ENCODE measurements at regions not wholly inside any gene's neighbourhood (a gene's known extent, or its start where the extent isn't known, plus 50 kb on each side); places are given as distances from the start of the nearest gene placed in this dataset.

DNA sequence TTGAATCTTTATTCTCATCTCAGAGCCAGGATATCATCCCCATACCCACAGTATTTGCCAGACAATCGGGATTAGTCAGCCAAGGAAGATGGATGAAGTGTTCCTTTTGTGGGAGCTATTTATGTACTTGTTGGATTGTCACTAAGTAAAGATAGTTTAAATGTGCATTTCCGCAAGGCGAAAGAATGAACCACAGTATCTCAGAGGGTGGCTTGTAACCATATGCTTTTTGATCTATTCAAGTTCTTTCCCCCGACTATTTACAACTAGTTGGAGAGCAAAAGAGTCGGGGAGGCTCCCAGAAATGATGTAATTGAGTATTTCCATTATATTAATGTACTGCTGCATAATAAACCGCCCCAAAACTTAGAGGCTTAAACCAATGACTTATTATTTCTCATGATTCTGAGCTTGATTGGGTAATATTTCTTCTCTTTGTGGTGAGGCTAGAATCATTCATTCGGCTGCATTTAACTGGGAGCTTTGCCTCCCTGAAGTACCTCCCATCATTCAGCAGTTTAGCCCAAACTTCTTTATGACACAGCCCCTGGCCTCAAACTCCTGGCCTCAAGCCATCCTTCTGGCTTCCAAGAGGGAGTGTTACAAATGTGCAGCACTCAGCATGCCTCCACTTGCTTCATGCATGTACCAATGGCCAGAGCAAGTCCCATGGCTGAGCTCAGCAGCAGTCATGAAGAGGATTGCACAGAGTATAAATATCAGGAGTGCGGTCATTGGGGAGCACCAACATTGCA, 423.7 kb downstream of the METTL4 start:
- no peak for ATAC-seq
- no peak for TF ChIP-seq ZFP30 (CRISPR knock-in tag; IDR thresholded peaks at IDR 0.05)
- TF ChIP-seq CREB5 (CRISPR knock-in tag; IDR thresholded peaks at IDR 0.05; ENCODE audit: low read depth): no peak
- TF ChIP-seq, protein P1, sequence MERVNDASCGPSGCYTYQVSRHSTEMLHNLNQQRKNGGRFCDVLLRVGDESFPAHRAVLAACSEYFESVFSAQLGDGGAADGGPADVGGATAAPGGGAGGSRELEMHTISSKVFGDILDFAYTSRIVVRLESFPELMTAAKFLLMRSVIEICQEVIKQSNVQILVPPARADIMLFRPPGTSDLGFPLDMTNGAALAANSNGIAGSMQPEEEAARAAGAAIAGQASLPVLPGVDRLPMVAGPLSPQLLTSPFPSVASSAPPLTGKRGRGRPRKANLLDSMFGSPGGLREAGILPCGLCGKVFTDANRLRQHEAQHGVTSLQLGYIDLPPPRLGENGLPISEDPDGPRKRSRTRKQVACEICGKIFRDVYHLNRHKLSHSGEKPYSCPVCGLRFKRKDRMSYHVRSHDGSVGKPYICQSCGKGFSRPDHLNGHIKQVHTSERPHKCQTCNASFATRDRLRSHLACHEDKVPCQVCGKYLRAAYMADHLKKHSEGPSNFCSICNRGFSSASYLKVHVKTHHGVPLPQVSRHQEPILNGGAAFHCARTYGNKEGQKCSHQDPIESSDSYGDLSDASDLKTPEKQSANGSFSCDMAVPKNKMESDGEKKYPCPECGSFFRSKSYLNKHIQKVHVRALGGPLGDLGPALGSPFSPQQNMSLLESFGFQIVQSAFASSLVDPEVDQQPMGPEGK (CRISPR knock-in tag; IDR thresholded peaks at IDR 0.05; ENCODE audit: borderline replicate concordance): no peak
- no peak for TF ChIP-seq TCF4 (CRISPR knock-in tag; IDR thresholded peaks at IDR 0.05; ENCODE audit: borderline replicate concordance)
- TF ChIP-seq ISL1 (CRISPR knock-in tag; IDR thresholded peaks at IDR 0.05): no peak
- TF ChIP-seq ZNF8 (CRISPR knock-in tag; IDR thresholded peaks at IDR 0.05): no peak
- no peak for TF ChIP-seq ARNTL (CRISPR knock-in tag; IDR thresholded peaks at IDR 0.05; ENCODE audit: borderline replicate concordance, low read depth)
- no peak for TF ChIP-seq BACH2 (CRISPR knock-in tag; IDR thresholded peaks at IDR 0.05; ENCODE audit: borderline replicate concordance)
- TF ChIP-seq, protein P2, sequence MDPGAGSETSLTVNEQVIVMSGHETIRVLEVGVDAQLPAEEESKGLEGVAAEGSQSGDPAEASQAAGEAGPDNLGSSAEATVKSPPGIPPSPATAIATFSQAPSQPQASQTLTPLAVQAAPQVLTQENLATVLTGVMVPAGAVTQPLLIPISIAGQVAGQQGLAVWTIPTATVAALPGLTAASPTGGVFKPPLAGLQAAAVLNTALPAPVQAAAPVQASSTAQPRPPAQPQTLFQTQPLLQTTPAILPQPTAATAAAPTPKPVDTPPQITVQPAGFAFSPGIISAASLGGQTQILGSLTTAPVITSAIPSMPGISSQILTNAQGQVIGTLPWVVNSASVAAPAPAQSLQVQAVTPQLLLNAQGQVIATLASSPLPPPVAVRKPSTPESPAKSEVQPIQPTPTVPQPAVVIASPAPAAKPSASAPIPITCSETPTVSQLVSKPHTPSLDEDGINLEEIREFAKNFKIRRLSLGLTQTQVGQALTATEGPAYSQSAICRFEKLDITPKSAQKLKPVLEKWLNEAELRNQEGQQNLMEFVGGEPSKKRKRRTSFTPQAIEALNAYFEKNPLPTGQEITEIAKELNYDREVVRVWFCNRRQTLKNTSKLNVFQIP (CRISPR knock-in tag; IDR thresholded peaks at IDR 0.05; ENCODE audit: borderline replicate concordance, low read depth): no peak
- no peak for TF ChIP-seq ZNF70 (CRISPR knock-in tag; IDR thresholded peaks at IDR 0.05)
- no peak for TF ChIP-seq CSDC2 (CRISPR knock-in tag; IDR thresholded peaks at IDR 0.05)
- TF ChIP-seq, protein P3, sequence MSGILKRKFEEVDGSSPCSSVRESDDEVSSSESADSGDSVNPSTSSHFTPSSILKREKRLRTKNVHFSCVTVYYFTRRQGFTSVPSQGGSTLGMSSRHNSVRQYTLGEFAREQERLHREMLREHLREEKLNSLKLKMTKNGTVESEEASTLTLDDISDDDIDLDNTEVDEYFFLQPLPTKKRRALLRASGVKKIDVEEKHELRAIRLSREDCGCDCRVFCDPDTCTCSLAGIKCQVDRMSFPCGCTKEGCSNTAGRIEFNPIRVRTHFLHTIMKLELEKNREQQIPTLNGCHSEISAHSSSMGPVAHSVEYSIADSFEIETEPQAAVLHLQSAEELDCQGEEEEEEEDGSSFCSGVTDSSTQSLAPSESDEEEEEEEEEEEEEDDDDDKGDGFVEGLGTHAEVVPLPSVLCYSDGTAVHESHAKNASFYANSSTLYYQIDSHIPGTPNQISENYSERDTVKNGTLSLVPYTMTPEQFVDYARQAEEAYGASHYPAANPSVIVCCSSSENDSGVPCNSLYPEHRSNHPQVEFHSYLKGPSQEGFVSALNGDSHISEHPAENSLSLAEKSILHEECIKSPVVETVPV (CRISPR knock-in tag; IDR thresholded peaks at IDR 0.05): no peak
- TF ChIP-seq ZC3H10 (CRISPR knock-in tag; IDR thresholded peaks at IDR 0.05): no peak
- no peak for TF ChIP-seq PPARA (CRISPR knock-in tag; IDR thresholded peaks at IDR 0.05; ENCODE audit: borderline replicate concordance)
- no peak for TF ChIP-seq RARB (CRISPR knock-in tag; IDR thresholded peaks at IDR 0.05)
- no peak for TF ChIP-seq ZNF565 (CRISPR knock-in tag; conservative IDR thresholded peaks at IDR 0.05; ENCODE audit: low read depth)
- TF ChIP-seq SNAI2 (CRISPR knock-in tag; IDR thresholded peaks at IDR 0.05): no peak
- TF ChIP-seq OSR1 (CRISPR knock-in tag; IDR thresholded peaks at IDR 0.05): no peak
- no peak for TF ChIP-seq ESRRG (CRISPR knock-in tag; IDR thresholded peaks at IDR 0.05)

DNA sequence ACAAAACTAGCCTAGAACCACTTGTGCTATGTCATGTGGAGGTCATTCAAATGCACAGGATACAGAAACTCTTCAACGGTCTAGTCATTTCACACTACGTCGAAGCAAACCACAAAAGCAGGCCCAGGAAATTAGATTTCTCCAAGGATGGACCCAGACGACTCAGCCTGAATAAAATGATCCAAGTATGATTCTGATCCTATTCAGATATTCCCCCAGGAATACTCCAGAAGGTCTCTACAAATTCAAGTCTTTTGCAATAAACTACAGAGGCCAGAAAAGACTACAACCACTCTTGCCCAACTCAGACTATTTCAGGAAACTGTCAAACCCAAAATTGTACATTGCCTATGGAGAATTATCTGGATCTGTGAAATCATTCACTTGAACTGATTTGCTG, 422.5 kb downstream of the METTL4 start:
- TF ChIP-seq ZNF8 (CRISPR knock-in tag; IDR thresholded peaks at IDR 0.05): no peak
- ATAC-seq: no peak

DNA sequence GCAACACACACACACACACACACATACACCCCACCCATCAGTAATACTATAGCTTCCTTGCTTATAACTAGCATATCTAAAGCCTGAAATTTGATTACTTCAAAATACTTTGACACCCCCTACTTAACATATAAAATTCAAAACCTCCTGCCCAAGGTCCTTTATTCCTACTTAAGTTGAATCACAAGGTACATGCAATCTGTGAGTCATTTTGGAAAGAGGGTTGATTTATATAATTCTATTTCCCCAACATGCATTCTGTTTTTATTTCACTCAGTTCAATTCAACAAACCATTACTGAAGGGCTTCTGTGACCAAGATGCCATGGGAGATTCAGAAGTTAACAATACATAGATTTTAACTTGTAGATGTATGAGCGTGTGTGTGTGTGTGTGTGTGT, 420.7 kb downstream of the METTL4 start:
- ATAC-seq: no peak
- TF ChIP-seq TOX (CRISPR knock-in tag; IDR thresholded peaks at IDR 0.05; ENCODE audit: borderline replicate concordance): no peak
- TF ChIP-seq, protein P1 (CRISPR knock-in tag; IDR thresholded peaks at IDR 0.05; ENCODE audit: borderline replicate concordance): no peak
- TF ChIP-seq ZNF565 (CRISPR knock-in tag; conservative IDR thresholded peaks at IDR 0.05; ENCODE audit: low read depth): no peak
- no peak for TF ChIP-seq PPARA (CRISPR knock-in tag; IDR thresholded peaks at IDR 0.05; ENCODE audit: borderline replicate concordance)
- no peak for TF ChIP-seq ISL1 (CRISPR knock-in tag; IDR thresholded peaks at IDR 0.05)
- no peak for TF ChIP-seq ZFP30 (CRISPR knock-in tag; IDR thresholded peaks at IDR 0.05)
- no peak for TF ChIP-seq ZNF8 (CRISPR knock-in tag; IDR thresholded peaks at IDR 0.05)
- TF ChIP-seq, protein P2 (CRISPR knock-in tag; IDR thresholded peaks at IDR 0.05; ENCODE audit: borderline replicate concordance, low read depth): no peak
- TF ChIP-seq BACH2 (CRISPR knock-in tag; IDR thresholded peaks at IDR 0.05; ENCODE audit: borderline replicate concordance): no peak
- no peak for TF ChIP-seq ZNF70 (CRISPR knock-in tag; IDR thresholded peaks at IDR 0.05)
- TF ChIP-seq CREB5 (CRISPR knock-in tag; IDR thresholded peaks at IDR 0.05; ENCODE audit: low read depth): no peak

All from SK-N-SH treated with all-trans-retinoic acid at 6 μM for 48 hours (cell line).